Spleen (tissue), 11 donors: ENCODE measurements at regions not wholly inside any gene's neighbourhood (a gene's known extent, or its start where the extent isn't known, plus 50 kb on each side); places are given as distances from the start of the nearest gene placed in this dataset.
A peak's percentile ranks its signal among the peaks of the same experiment; 100 is the strongest.

ENCODE experiments used
- DNase-seq: peaks from one replicate; pipeline ENCODE4 v3.0.0-alpha.2; 2020
- H3K27ac ChIP-seq, 8 donors: fragments of 200-600 bp; sonication (generic) in 7 of 8; 1 replicate in 4 of 8; 2 replicates in 4 of 8; pipeline versions ENCODE4 v1.5.0 to v1.8.0; 2016 to 2021; ENCODE audit warnings: inconsistent platforms in 4 of 8, mild to moderate bottlenecking in 4 of 8, moderate library complexity in 1 of 8
- H3K27me3 ChIP-seq, 7 donors: fragments of 200-600 bp; sonication (generic) in 6 of 7; replicated peaks in 1 of 7; 1 replicate in 4 of 7; 2 replicates in 3 of 7; pipeline versions ENCODE4 v1.5.0 to v1.8.0; 2016 to 2021; ENCODE audit warnings: inconsistent platforms in 3 of 7, mild to moderate bottlenecking in 1 of 7
- H3K36me3 ChIP-seq, 6 donors: fragments of 200-600 bp; sonication (generic) in 5 of 6; 1 replicate in 4 of 6; 2 replicates in 2 of 6; pipeline versions ENCODE4 v1.5.0 to v1.8.0; 2016 to 2021; ENCODE audit warnings: inconsistent platforms in 2 of 6
- H3K4me1 ChIP-seq, 6 donors: fragments of 200-600 bp; sonication (generic) in 5 of 6; 1 replicate in 3 of 6; 2 replicates in 3 of 6; pipeline versions ENCODE4 v1.5.0 to v1.8.0; 2016 to 2021; ENCODE audit warnings: inconsistent platforms in 3 of 6
- H3K4me3 ChIP-seq, 8 donors: fragments of 200-600 bp; sonication (generic) in 7 of 8; 1 replicate in 4 of 8; 2 replicates in 4 of 8; pipeline versions ENCODE4 v1.5.0 to v1.8.0; 2016 to 2021; ENCODE audit warnings: inconsistent platforms in 4 of 8, mild to moderate bottlenecking in 4 of 8, moderate library complexity in 2 of 8
- H3K9me3 ChIP-seq, 8 donors: fragments of 200-600 bp; sonication (generic) in 7 of 8; 1 replicate in 4 of 8; 2 replicates in 4 of 8; pipeline versions ENCODE4 v1.5.0 to v1.8.0; 2016 to 2021; ENCODE audit warnings: inconsistent platforms in 4 of 8
- POLR2A ChIP-seq, 3 donors: fragments of 450-650 bp; IDR thresholded peaks; one replicate each; pipeline ENCODE4 v1.5.1; 2017; ENCODE audit warnings: antibody characterized with exemption in 3 of 3, mild to moderate bottlenecking in 1 of 3
- POLR2AphosphoS5 ChIP-seq, 3 donors: sonication (generic); formaldehyde crosslinking; IDR thresholded peaks; one replicate each; pipeline ENCODE4 v1.5.1; 2017; ENCODE audit warnings: antibody characterized with exemption in 3 of 3
- WGBS, 5 donors: extraction: QIAGEN DNeasy Blood & Tissue Kit in 3 of 5; methylation state at CpG; one replicate each; pipeline versions ENCODE4 v1.1.5 to v1.1.7; 2013 to 2018; 5-methylcytosine and 5-hydroxymethylcytosine counted together
- intact Hi-C: fragments of 100-400 bp; cut with DNase I; formaldehyde crosslinking; loops from one replicate; pipeline ENCODE4 v1.15.0; 2023; ENCODE audit warnings: low total_unique reads
- TF ChIP-seq, protein P1 (sequence below), 11 experiments: fragments of 200-600 bp in 7 of 11; fragments of 450-650 bp in 4 of 11; sonication (generic) in 4 of 11; IDR thresholded peaks in 8 of 11; conservative IDR thresholded peaks in 3 of 11; 1 replicate in 7 of 11; 2 replicates in 4 of 11; pipeline versions ENCODE4 v1.4.0 to v1.8.0; 2016 to 2021; ENCODE audit warnings: antibody characterized with exemption in 11 of 11, inconsistent platforms in 4 of 11, mild to moderate bottlenecking in 1 of 11
- donor health status: healthy with polysubstance abuse.
- donor health status: DM: no; HTN: no; CAD: no; lungs with moderate emphysema.
- donor health status: DM: no; HTN: no; CAD: no.
- donor health status: Bipolar disorder and iron deficiency.
- donor health status: healthy.
- donor health status: DM: no; HTN: no; CAD: no.
- donor health status: DM: yes; HTN: yes; CAD: no.

- no peak overlapping the region for H3K27ac ChIP-seq
- no peaks in the 10 kb centered on the region for H3K36me3 ChIP-seq
- H3K9me3 ChIP-seq: no peaks in the 10 kb centered on the region
- 22 to 43% (median 41%) methylated on average over 1 of the region's 1 CpG for WGBS, 5 donors
- no peak for DNase-seq
- TF ChIP-seq, protein P1, sequence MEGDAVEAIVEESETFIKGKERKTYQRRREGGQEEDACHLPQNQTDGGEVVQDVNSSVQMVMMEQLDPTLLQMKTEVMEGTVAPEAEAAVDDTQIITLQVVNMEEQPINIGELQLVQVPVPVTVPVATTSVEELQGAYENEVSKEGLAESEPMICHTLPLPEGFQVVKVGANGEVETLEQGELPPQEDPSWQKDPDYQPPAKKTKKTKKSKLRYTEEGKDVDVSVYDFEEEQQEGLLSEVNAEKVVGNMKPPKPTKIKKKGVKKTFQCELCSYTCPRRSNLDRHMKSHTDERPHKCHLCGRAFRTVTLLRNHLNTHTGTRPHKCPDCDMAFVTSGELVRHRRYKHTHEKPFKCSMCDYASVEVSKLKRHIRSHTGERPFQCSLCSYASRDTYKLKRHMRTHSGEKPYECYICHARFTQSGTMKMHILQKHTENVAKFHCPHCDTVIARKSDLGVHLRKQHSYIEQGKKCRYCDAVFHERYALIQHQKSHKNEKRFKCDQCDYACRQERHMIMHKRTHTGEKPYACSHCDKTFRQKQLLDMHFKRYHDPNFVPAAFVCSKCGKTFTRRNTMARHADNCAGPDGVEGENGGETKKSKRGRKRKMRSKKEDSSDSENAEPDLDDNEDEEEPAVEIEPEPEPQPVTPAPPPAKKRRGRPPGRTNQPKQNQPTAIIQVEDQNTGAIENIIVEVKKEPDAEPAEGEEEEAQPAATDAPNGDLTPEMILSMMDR (IDR thresholded peaks at IDR 0.05 in 8 of 11, conservative IDR thresholded peaks at IDR 0.05 in 3 of 11): no peak
- TF ChIP-seq POLR2AphosphoS5 (IDR thresholded peaks at IDR 0.05) (no peak), POLR2A (IDR thresholded peaks at IDR 0.05) (no peak)
- H3K4me1 ChIP-seq: no peaks in the 10 kb centered on the region
- no peaks in the 10 kb centered on the region for H3K27me3 ChIP-seq
- H3K4me3 ChIP-seq: no peak overlapping the region
- intact Hi-C loops: no loop called here
Observed at GRCh38 chr5:4831325-4831724, 308.8 kb upstream of the ADAMTS16 start.

GRCh38 chr5:4832471-4832870 lies 307.7 kb upstream of the ADAMTS16 start:
- H3K9me3 ChIP-seq: peaks cover 0 to 4% (median 0%) of the 10 kb centered on the region in 8 donors
- H3K4me3 ChIP-seq: no peak overlapping the region
- H3K27ac ChIP-seq: no peak overlapping the region
- no peaks in the 10 kb centered on the region for H3K4me1 ChIP-seq
- 65 to 77% (median 69%) methylated on average over 5 of the region's 5 CpGs for WGBS, 5 donors
- TF ChIP-seq POLR2A (IDR thresholded peaks at IDR 0.05) (no peak), POLR2AphosphoS5 (IDR thresholded peaks at IDR 0.05) (no peak)
- TF ChIP-seq, protein P1 (IDR thresholded peaks at IDR 0.05 in 8 of 11, conservative IDR thresholded peaks at IDR 0.05 in 3 of 11): no peak
- DNase-seq: no peak
- intact Hi-C loops: no loop called here
- no peaks in the 10 kb centered on the region for H3K36me3 ChIP-seq
- H3K27me3 ChIP-seq: no peaks in the 10 kb centered on the region

DNA sequence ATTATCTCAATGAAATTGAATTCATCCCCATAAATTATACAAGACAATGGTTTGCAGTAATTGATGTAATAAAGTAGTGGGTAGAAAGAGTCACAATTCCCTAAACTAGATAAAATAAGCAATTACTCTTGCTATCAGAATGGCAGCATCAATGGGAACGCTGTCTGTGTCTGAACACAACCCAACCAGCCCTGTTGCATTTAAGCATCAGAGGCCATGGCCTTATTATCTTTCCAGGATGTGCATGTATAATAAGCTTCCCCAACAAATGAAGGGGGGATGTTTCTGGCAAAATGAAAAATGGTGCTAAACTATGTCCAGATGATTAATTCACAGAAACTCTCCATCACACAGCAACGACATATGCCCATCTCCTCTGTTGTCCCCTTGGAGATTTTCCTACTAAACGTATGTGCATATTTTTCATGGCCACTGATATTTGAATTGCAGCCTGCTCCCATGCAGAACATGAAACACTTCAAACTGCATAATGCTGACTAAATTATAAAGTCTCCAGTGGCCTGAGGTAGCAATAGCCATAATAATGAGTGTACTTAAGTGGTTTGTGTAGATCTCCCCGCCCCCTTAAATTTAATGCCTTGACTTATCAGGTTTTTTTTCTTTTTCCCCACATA lies 306.9 kb upstream of the ADAMTS16 start:
- WGBS, 5 donors: 59 to 74% (median 67%) methylated on average over 4 of the region's 4 CpGs
- TF ChIP-seq POLR2AphosphoS5 (IDR thresholded peaks at IDR 0.05) (no peak), POLR2A (IDR thresholded peaks at IDR 0.05) (no peak)
- TF ChIP-seq, protein P1 (IDR thresholded peaks at IDR 0.05 in 8 of 11, conservative IDR thresholded peaks at IDR 0.05 in 3 of 11): no peak
- no peaks in the 10 kb centered on the region for H3K27me3 ChIP-seq
- no peak overlapping the region for H3K4me3 ChIP-seq
- peaks cover 0 to 7% (median 0%) of the 10 kb centered on the region in 8 donors for H3K9me3 ChIP-seq
- H3K36me3 ChIP-seq: no peaks in the 10 kb centered on the region
- H3K27ac ChIP-seq: no peak overlapping the region
- intact Hi-C loops: no loop called here
- H3K4me1 ChIP-seq: no peaks in the 10 kb centered on the region
- no peak for DNase-seq

GRCh38 chr5:4837489-4838058 lies 302.6 kb upstream of the ADAMTS16 start:
- peaks cover 0 to 7% (median 0%) of the 10 kb centered on the region in 8 donors for H3K9me3 ChIP-seq
- intact Hi-C loops: no loop called here
- no peaks in the 10 kb centered on the region for H3K4me1 ChIP-seq
- no peaks in the 10 kb centered on the region for H3K36me3 ChIP-seq
- peak; percentile 64 for DNase-seq
- no peak overlapping the region for H3K27ac ChIP-seq
- no peaks in the 10 kb centered on the region for H3K27me3 ChIP-seq
- WGBS, 5 donors: 81 to 93% (median 92%) methylated on average over 17 to 28 of the region's 28 CpGs
- no peak for TF ChIP-seq POLR2A (IDR thresholded peaks at IDR 0.05)
- TF ChIP-seq POLR2AphosphoS5 (IDR thresholded peaks at IDR 0.05): no peak
- TF ChIP-seq, protein P1 (IDR thresholded peaks at IDR 0.05 in 8 of 11, conservative IDR thresholded peaks at IDR 0.05 in 3 of 11): no peak
- H3K4me3 ChIP-seq: no peak overlapping the region
